LNCaP clone FGC (cell line): ENCODE measurements at regions not wholly inside any gene's neighbourhood (a gene's known extent, or its start where the extent isn't known, plus 50 kb on each side); places are given as distances from the start of the nearest gene placed in this dataset.

ENCODE experiments used
- DNase-seq: peaks from one replicate; pipeline ENCODE4 v3.0.0-alpha.2; 2011; ENCODE audit warnings: low read depth
- H3K4me3 ChIP-seq: 2 replicates; pipeline ENCODE4 v1.5.1; 2011; ENCODE audit warnings: mild to moderate bottlenecking, low read depth, low read length, control low read depth
- TF ChIP-seq, protein P1 (sequence below): IDR thresholded peaks from 2 replicates; pipeline ENCODE4 v1.5.1; 2012; ENCODE audit warnings: mild to moderate bottlenecking; ENCODE audit not compliant: control insufficient read depth, insufficient read depth; ENCODE audit errors: extremely low read depth

GRCh38 chr19:31546205-31546960 is 197.1 kb upstream of the TSHZ3 start:
- no peak for DNase-seq
- TF ChIP-seq, protein P1, sequence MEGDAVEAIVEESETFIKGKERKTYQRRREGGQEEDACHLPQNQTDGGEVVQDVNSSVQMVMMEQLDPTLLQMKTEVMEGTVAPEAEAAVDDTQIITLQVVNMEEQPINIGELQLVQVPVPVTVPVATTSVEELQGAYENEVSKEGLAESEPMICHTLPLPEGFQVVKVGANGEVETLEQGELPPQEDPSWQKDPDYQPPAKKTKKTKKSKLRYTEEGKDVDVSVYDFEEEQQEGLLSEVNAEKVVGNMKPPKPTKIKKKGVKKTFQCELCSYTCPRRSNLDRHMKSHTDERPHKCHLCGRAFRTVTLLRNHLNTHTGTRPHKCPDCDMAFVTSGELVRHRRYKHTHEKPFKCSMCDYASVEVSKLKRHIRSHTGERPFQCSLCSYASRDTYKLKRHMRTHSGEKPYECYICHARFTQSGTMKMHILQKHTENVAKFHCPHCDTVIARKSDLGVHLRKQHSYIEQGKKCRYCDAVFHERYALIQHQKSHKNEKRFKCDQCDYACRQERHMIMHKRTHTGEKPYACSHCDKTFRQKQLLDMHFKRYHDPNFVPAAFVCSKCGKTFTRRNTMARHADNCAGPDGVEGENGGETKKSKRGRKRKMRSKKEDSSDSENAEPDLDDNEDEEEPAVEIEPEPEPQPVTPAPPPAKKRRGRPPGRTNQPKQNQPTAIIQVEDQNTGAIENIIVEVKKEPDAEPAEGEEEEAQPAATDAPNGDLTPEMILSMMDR, result no peak
- H3K4me3 ChIP-seq, result no peak overlapping the region

DNA sequence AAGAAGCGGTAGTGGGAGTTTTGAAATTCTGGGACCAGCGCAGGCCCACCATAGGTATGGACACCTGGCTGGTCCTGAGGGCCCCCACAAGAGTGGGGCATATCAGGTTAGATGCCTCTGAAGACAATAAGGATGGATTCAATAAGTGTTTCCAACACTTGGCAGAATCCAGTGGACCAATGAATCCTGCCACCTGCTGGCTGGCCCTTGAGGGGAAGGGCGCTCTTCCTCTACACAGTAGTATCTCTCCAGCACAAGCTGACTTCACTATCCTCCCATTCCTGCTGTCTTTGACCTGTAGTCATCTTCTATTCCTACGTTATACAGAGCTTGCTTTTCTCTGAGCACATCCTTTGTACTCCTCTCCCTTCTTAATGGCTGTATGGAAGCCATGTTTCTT is 199.7 kb upstream of the TSHZ3 start:
- TF ChIP-seq, protein P1, result peak; percentile 81
- no peak overlapping the region for H3K4me3 ChIP-seq
- DNase-seq, result no peak

DNA sequence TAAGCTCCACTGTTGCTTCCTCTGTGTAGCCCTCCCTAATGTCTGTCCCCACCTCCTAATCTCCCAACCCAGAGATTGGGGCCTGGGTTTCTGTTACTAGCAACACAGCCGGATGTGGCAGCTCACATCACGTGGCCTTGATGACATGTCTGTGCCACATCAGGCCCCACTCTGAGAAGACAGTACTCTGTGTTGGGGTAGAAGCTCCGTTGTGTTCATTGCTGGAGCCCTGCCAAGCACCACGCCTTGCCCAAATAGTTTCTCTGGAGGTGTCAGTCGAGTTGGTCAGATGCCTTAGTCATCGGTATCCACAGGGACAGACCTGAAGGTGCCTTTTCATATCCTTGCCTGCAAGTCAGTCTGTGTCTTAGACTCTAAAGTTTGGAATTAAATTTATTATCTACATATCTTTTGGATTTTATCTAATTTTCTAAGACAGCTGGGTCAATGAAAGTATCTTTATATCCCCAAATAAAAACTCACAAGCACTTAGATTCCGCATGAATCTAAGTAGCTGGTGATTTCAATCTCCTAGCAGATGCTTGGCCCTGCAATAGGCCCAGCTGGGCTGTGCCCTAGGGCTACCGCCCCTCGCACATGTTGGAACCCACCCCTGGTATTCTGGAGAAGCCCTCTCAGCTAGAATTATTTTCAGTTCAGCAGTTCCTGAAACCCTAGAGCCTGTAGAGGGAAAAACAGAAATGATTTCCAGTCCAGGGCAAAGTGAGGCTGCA is 204.0 kb upstream of the TSHZ3 start:
- no peak overlapping the region for H3K4me3 ChIP-seq
- no peak for DNase-seq
- TF ChIP-seq, protein P1, result no peak

- H3K4me3 ChIP-seq, result no peak overlapping the region
- TF ChIP-seq, protein P1, result no peak
- DNase-seq, result no peak
Measured at GRCh38 chr19:31553846-31554215, 204.6 kb upstream of the TSHZ3 start.

DNA sequence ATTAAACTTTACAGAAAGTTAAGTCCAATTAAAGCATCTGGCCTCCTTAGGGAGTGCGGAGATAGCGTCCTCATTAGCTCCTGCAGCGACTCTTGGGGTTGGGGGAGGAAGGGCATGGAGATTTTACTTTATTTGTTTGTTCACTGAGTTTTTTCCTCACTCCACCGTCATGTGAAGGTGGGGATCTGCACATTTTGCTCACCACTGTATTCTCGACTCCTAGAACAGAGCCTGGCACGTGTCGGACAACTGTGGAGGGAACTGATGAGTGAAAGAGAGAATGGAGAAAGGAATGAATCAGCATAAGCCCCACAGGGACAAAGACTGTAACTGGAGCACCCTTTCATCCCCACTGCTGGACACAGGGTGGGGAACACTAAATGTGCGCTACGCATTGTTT is 205.1 kb upstream of the TSHZ3 start:
- no peak overlapping the region for H3K4me3 ChIP-seq
- no peak for DNase-seq
- TF ChIP-seq, protein P1, result no peak

DNA sequence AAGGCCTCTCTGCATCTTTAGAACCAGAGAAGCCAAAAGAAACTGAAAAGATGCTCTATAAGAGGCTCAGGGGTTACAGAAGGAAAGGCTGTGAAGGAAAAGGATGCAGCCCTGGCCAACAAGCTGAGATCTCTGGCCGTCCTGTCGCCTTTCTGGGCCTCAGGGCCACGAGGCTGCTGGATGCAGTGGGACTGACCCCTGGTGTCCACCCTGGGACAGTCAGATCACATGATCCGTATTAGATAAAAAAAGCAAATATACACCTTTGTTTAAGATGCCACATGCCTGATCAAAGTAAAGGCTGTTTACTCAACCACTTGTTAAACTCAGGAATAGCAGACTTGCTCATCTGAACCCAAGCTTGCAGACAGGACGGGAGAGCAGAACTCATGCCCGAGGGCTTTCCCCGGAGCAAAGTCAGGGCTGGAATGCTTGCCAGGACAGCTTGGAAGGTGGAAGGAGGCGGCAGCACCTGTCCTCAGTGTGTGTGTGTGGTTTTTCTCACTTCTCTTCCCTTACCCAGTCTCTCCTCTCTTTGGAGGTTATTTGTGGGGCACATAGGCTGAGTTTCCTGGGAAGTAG is 206.5 kb upstream of the TSHZ3 start:
- peak; percentile 72 for DNase-seq
- no peak overlapping the region for H3K4me3 ChIP-seq
- TF ChIP-seq, protein P1, result peak; percentile 49
